ENCODE measurements at regions not wholly inside any gene's neighbourhood (a gene's known extent, or its start where the extent isn't known, plus 50 kb on each side); places are given as distances from the start of the nearest gene placed in this dataset.
"Not testable (repeated sequence)": the region's sequence is repeated elsewhere in the genome, so short reads cannot be mapped to it uniquely, and the experiment has no call there.

GRCh38 chr7:155944901-155945300 lies 132.6 kb upstream of the SHH start:
- H3K4me3 ChIP-seq (ENCODE audit: low read depth, low read length) = no peak overlapping the region
- no peak for DNase-seq (ENCODE audit: low read depth)

GRCh38 chr7:155943251-155943899 lies 131.1 kb upstream of the SHH start:
- H3K4me3 ChIP-seq (ENCODE audit: low read depth, low read length) = no peak overlapping the region
- DNase-seq (ENCODE audit: low read depth) = no peak

- no peak for DNase-seq (ENCODE audit: low read depth)
- H3K4me3 ChIP-seq (ENCODE audit: low read depth, low read length) = no peak overlapping the region
Measured at GRCh38 chr7:155942226-155942950, 130.1 kb upstream of the SHH start.

- no peak overlapping the region for H3K4me3 ChIP-seq (ENCODE audit: low read depth, low read length)
- no peak for DNase-seq (ENCODE audit: low read depth)
Measured at GRCh38 chr7:155941688-155942087, 129.4 kb upstream of the SHH start.

GRCh38 chr7:155939350-155939749 lies 127.1 kb upstream of the SHH start:
- no peak for DNase-seq (ENCODE audit: low read depth)

GRCh38 chr7:155938129-155938528 lies 125.9 kb upstream of the SHH start:
- no peak for DNase-seq (ENCODE audit: low read depth)
- H3K4me3 ChIP-seq (ENCODE audit: low read depth, low read length) = no peak overlapping the region

More at GRCh38 chr7:155939350-155939749, 127.1 kb upstream of the SHH start:
- H3K4me3 ChIP-seq (ENCODE audit: low read depth, low read length) = no peak overlapping the region

- DNase-seq (ENCODE audit: low read depth) = no peak
- H3K4me3 ChIP-seq (ENCODE audit: low read depth, low read length) = no peak overlapping the region
Measured at GRCh38 chr7:155935726-155936125, 123.5 kb upstream of the SHH start.

- DNase-seq (ENCODE audit: low read depth) = no peak
- H3K4me3 ChIP-seq (ENCODE audit: low read depth, low read length) = no peak overlapping the region
Measured at GRCh38 chr7:155935005-155935557, 122.8 kb upstream of the SHH start.

GRCh38 chr7:155932324-155932723 lies 120.1 kb upstream of the SHH start:
- DNase-seq (ENCODE audit: low read depth); H3K4me3 ChIP-seq (ENCODE audit: low read depth, low read length): not testable (repeated sequence)

GRCh38 chr7:155931396-155932085 lies 119.3 kb upstream of the SHH start:
- no peak for DNase-seq (ENCODE audit: low read depth)
- no peak overlapping the region for H3K4me3 ChIP-seq (ENCODE audit: low read depth, low read length)

GRCh38 chr7:155930527-155930926 lies 118.3 kb upstream of the SHH start:
- no peak for DNase-seq (ENCODE audit: low read depth)

GRCh38 chr7:155930061-155930460 lies 117.8 kb upstream of the SHH start:
- no peak for DNase-seq (ENCODE audit: low read depth)
- no peak overlapping the region for H3K4me3 ChIP-seq (ENCODE audit: low read depth, low read length)

More at GRCh38 chr7:155930527-155930926, 118.3 kb upstream of the SHH start:
- no peak overlapping the region for H3K4me3 ChIP-seq (ENCODE audit: low read depth, low read length)

GRCh38 chr7:155928583-155928982 lies 116.3 kb upstream of the SHH start:
- no peak overlapping the region for H3K4me3 ChIP-seq (ENCODE audit: low read depth, low read length)
- no peak for DNase-seq (ENCODE audit: low read depth)

- H3K4me3 ChIP-seq (ENCODE audit: low read depth, low read length) = no peak overlapping the region
- no peak for DNase-seq (ENCODE audit: low read depth)
Measured at GRCh38 chr7:155927905-155928304, 115.6 kb upstream of the SHH start.

GRCh38 chr7:155925682-155926081 lies 113.4 kb upstream of the SHH start:
- no peak for DNase-seq (ENCODE audit: low read depth)
- H3K4me3 ChIP-seq (ENCODE audit: low read depth, low read length) = no peak overlapping the region

GRCh38 chr7:155922067-155922816 lies 110.0 kb upstream of the SHH start:
- H3K4me3 ChIP-seq (ENCODE audit: low read depth, low read length) = no peak overlapping the region
- DNase-seq (ENCODE audit: low read depth) = no peak

GRCh38 chr7:155921804-155922066 lies 109.5 kb upstream of the SHH start:
- no peak overlapping the region for H3K4me3 ChIP-seq (ENCODE audit: low read depth, low read length)
- DNase-seq (ENCODE audit: low read depth) = no peak

GRCh38 chr7:155921086-155921803 lies 109.0 kb upstream of the SHH start:
- DNase-seq (ENCODE audit: low read depth) = no peak
- no peak overlapping the region for H3K4me3 ChIP-seq (ENCODE audit: low read depth, low read length)

GRCh38 chr7:155920068-155920461 lies 107.8 kb upstream of the SHH start:
- DNase-seq (ENCODE audit: low read depth) = no peak
- H3K4me3 ChIP-seq (ENCODE audit: low read depth, low read length) = no peak overlapping the region
